Activated CD8-positive, alpha-beta memory T cell treated with anti-CD3 and anti-CD28 coated beads, Interleukin-2, amount 50 U/mL, for 24 hours (primary cell): ENCODE measurements at regions not wholly inside any gene's neighbourhood (a gene's known extent, or its start where the extent isn't known, plus 50 kb on each side); places are given as distances from the start of the nearest gene placed in this dataset.

ENCODE experiments used
- DNase-seq: peaks from one replicate; pipeline ENCODE4 v3.0.0-alpha.2; 2020; ENCODE audit errors: extremely low read depth

DNA sequence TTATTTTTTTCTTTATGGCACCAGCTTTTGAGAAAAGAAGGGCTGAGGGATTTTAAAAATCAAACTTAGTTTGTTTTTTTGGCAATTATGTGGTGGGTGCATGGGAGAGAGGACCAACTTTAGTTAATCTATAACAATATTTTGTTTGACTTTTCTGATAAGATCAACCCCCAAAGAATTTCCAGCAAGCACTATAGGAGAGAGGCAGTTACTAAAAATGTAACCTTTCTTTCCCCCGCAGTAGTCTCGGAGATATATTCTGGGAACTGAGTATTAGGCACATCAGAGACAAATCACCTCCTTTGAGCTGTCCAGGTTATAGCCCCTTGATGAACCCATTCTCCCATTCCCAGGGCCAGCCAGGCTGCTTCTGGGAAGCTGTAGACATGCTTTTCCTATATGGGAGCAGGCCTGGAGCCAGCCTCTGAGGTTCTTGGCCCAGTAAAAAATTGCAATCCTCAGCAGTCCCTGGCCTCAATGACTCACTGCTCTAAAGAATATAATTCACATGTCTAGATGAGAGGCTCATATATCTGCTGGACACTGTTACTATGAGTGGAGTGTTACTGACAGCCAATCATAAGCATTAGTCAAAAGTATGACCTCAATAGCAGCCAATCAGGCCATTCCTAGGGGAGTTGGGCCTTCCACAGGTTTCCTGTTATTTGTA lies 138.3 kb upstream of the AGBL1 start:
- no peak for DNase-seq

GRCh38 chr15:85942632-85943031 lies 137.0 kb upstream of the AGBL1 start:
- no peak for DNase-seq

- DNase-seq, result no peak
These were observed 136.5 kb upstream of the AGBL1 start for GRCh38 chr15:85943151-85943550.

DNA sequence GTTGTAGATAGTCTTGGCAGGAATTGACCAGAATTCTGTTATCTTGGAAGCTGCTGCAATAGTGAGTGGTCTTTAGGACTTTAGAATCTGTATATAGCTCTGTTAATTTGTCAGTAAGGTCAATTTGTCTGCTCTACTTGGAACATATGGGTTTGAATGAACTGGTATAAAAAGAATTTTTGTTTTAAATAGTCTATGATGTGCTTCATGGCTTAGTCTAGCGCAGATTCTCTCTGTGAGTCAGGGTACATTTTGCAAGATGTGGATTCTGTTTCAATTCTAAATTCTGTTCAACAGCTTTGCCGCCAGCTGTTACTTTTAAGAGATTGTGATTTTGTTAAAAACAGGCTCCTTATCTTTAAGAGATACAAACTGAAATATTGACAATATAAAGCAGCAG lies 135.9 kb upstream of the AGBL1 start:
- no peak for DNase-seq

GRCh38 chr15:85947021-85947420 lies 132.7 kb upstream of the AGBL1 start:
- DNase-seq, result no peak

- no peak for DNase-seq
These were observed 131.7 kb upstream of the AGBL1 start for GRCh38 chr15:85947936-85948335.

- DNase-seq, result no peak
These were observed 129.6 kb upstream of the AGBL1 start for GRCh38 chr15:85950101-85950500.

DNA sequence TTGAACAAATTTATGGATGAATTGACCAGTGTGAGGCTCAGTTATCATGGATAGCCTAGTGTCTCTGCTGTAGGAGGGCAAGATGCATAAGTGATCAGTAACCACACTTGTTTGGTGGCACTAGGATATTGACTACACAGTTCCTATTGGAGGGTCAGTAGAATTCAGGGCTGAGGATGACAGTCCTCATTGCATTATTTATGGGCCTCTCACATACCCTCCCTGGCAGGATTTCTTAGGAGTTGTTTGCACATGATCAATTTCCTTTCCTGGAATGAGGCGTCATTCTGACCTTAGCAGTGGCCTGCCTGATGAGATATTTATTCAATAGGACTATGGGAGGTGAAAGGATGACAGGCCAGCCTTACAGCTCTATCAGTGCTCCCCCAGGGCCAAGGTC lies 125.1 kb upstream of the AGBL1 start:
- no peak for DNase-seq

DNA sequence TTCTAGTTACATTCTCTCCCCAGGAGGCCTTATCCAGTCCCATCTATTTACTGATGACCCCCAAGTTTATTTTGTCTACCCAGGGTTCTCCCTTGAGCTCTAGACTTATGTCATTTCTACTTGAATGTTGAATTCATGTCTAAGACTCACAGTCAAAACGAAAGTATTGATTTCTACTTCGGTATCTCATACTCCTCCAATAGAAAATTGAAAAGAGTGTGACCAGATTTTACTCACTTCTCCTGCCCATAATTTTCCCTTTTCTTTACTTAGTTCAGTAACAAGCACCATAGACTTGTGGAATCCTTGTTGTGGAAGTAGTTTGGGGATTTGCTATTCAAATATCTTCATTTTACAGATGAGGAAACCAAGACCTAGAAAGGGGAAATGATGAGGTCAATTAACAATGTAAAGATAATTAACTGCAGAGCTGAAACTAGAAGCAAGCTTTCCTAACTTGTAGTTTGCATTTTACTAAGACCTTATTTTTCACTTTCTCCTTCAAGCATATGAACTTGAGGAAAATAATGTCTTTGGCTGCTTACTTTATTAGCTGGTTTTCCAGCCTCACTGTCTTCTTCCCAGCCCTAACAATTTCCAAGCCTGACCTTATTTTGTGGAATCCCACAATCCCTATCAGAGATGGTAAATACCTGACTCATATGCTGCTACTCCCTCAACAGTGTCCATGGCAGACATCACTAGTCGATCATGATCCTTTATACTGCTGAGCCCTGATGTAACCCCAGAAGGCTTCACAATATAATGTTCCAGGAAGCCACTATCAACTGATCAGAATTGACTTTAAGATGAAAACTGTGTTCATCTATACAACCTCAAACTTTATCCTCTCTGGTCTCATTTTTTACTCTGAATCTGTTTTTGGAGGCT lies 123.9 kb upstream of the AGBL1 start:
- DNase-seq, result no peak

DNA sequence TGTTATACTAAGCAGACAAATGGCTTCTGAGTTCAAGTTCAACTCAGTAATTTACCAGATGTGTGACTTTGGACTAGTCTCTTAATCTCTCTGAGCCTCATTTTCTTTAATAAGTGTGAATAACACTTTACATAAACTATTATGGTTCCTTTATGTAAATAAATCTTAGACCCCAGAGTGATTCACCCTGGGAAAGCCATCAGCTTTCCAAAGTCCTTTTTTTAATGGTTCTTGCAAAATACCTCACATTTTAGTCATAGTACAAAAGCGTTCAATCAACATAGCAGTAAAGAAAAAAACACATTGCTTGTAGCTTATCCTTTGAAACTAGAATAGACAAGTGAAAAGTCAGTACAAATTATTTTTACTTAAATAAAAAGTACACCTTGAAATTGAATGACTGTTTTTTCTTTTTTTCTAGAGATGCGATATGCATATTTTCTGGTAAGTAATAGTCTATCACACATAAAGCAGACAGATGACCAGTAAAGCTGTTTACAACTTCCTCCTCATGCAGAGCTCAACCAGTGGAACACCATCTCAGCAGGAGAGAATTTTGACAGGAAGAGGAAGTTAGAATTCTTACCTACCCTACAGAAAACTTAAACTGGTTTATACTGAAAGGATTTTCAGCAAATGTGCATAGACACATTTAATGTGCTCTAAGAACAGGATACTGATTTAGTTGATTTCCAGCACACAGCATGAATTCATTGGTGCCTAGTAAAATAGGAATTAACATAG lies 123.0 kb upstream of the AGBL1 start:
- DNase-seq, result no peak

DNA sequence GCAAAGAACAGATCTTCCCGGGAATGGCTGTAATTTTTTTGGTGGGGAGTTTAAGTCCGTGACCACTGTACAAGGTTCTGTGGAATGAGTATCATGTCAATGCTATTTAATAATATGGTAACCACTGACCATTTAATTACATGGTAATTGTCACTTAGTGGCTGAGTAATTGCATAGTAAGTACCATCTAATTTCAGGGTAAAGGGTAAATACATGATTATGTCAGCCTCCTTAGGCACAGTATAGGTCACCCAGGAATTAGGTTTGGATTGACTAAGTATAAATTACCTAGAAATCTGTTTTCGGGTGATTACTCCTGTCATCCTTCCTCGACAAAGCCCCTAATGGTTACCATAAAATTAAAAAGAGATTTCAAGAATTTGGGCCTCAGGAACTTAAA lies 120.1 kb upstream of the AGBL1 start:
- DNase-seq, result no peak

GRCh38 chr15:85960381-85960780 lies 119.3 kb upstream of the AGBL1 start:
- DNase-seq, result no peak

DNA sequence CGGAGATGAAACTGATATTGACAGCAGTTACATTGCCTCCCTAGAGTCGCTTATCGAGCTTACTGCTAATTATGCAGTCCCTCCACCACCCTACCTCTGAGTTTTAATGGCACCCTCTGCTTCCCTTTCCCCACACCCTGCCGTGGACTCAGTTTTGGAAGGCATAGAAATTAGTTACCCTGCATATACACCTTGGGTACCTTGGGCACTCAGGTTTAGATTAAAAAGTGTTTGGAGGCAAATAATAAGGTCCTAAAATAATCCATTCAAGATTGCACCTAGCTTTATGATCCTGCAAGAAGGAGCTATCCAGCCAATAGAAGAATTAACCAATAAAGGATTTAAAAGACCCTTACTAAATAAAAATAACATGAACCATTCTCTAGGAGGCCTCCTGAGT lies 117.8 kb upstream of the AGBL1 start:
- DNase-seq, result no peak

DNA sequence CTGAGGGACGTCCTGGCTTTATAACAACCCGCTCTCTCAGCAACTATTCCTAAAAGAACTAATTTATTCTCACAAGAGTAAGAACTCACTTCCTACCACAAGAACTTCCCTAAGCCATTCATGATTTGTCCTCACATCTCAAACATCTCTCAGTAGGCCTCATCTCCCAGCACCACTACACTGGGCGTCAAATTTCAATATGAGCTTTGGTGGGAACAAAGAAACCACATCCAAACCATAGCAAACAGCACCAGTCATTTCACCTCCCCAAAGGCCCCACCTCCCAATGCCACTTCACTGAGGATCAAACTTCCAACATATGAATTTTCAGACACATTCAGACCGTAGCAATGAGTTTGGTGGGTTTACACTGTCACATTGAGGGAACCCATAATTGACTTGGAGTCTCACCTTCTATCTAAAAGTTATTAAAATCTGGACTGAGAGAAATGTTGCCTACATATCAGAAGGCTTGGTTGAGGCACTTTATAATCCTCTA lies 116.4 kb upstream of the AGBL1 start:
- no peak for DNase-seq

GRCh38 chr15:85964471-85964870 lies 115.2 kb upstream of the AGBL1 start:
- DNase-seq, result no peak

GRCh38 chr15:85967553-85967952 lies 112.1 kb upstream of the AGBL1 start:
- DNase-seq, result no peak

DNA sequence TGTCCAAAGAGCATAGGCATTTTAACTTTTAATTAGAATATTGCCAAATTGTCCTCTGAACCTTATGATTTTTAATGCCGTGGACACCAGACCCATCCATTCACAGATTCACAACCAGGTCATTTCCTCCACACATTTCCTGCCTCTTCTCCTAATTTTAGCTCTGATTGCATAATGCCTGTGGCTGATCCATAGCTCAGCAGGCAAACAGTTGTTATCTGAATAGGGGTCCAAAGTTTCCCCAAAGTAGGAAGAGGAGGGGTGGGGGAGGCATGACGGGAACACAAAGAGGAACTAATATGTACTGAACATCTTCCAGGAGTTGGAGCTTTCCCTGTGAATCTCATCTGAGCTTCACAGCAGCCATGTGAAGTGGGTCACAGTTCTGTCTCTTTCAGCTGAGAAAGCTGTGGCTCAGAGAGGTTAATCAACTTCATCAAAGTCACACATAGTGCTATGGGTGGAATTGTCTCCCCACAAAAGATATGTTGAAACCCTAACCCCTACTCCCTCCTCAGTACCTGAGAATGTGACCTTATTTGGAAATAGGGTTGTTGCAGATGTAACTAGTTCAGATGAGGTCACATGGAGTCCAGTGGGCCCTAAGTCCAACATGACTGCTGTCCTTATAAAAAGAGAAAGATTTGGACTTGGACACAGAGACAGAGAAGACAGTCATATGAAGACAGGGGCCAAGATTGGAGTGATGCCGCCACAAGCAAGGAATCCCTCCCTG lies 106.7 kb upstream of the AGBL1 start:
- DNase-seq, result no peak

- DNase-seq, result no peak
These were observed 105.9 kb upstream of the AGBL1 start for GRCh38 chr15:85973584-85974347.

- no peak for DNase-seq
These were observed 105.3 kb upstream of the AGBL1 start for GRCh38 chr15:85974348-85974705.

DNA sequence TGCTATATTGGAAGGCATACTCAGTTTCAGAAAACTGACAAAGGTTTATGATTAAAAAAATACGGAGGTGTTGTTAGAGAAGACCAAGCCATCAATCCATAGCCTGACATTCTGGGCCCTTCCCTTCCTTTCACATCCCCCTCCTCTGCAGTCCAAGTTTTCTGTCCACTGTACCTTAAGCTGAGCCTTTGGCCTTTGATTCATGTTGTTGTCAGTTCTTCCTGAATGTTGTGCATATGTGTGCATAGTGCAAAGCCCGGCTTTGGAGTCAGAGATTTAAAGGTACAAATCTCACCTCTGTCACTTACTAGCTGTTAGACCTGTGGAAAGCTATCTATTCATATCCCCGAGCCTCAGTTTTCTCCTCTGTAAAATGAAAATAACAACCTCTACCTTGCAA lies 104.9 kb upstream of the AGBL1 start:
- DNase-seq, result no peak

DNA sequence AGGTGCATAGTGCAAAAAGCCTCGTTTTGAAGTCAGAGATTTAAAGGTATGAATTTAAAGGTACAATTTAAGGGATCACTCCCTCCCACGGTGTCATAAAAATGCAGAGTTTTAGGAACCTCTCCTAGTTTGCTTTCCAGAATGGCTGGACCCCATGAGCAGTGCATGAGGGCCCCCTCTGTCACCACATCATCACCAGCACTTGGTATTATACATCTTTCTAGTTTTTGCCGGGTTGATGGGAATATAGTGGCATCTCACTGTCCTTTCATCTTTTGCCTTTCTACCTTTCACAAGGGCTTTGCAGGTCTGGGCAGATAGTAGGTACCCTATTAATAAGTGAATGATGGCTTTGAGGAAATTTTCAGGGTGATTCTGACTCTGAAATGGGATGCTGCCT lies 103.6 kb upstream of the AGBL1 start:
- DNase-seq, result no peak
